22Rv1 (cell line): ENCODE measurements at regions not wholly inside any gene's neighbourhood (a gene's known extent, or its start where the extent isn't known, plus 50 kb on each side); places are given as distances from the start of the nearest gene placed in this dataset.

Source experiments
- H3K27ac ChIP-seq: fragments of 450-650 bp; 2 replicates; pipeline ENCODE4 v1.5.1; 2017
- CTCF ChIP-seq: fragments of 450-650 bp; IDR thresholded peaks from 2 replicates; pipeline ENCODE4 v1.5.1; 2017; ENCODE audit warnings: mild to moderate bottlenecking
- ZFX ChIP-seq: fragments of 450-650 bp; IDR thresholded peaks from 2 replicates; pipeline ENCODE4 v1.6.1; 2017; ENCODE audit warnings: antibody characterized with exemption, borderline replicate concordance

- H3K27ac ChIP-seq: no peak overlapping the region
- TF ChIP-seq CTCF: no peak
- no peak for TF ChIP-seq ZFX
Observed at GRCh38 chr14:61178226-61179060, 102.7 kb downstream of the TMEM30B start.

GRCh38 chr14:61177279-61178225 is 103.6 kb downstream of the TMEM30B start:
- H3K27ac ChIP-seq: no peak overlapping the region

GRCh38 chr14:61176686-61177085 is 104.5 kb downstream of the TMEM30B start:
- no peak for TF ChIP-seq ZFX
- TF ChIP-seq CTCF: no peak
- H3K27ac ChIP-seq: no peak overlapping the region

More at GRCh38 chr14:61177279-61178225, 103.6 kb downstream of the TMEM30B start:
- TF ChIP-seq ZFX: no peak
- no peak for TF ChIP-seq CTCF

- TF ChIP-seq ZFX (no peak), CTCF (no peak)
- H3K27ac ChIP-seq: no peak overlapping the region
Observed at GRCh38 chr14:61174987-61175386, 106.2 kb downstream of the TMEM30B start.

GRCh38 chr14:61174441-61174891 is 106.7 kb downstream of the TMEM30B start:
- no peak for TF ChIP-seq ZFX
- no peak for TF ChIP-seq CTCF

GRCh38 chr14:61171727-61172126 is 109.4 kb downstream of the TMEM30B start:
- no peak overlapping the region for H3K27ac ChIP-seq
- TF ChIP-seq CTCF (no peak), ZFX (no peak)

More at GRCh38 chr14:61174441-61174891, 106.7 kb downstream of the TMEM30B start:
- H3K27ac ChIP-seq: no peak overlapping the region
